Activated B cell treated with CpG ODN at 0.5 μM for 24 hours (primary cell): ENCODE measurements at regions not wholly inside any gene's neighbourhood (a gene's known extent, or its start where the extent isn't known, plus 50 kb on each side); places are given as distances from the start of the nearest gene placed in this dataset.

ENCODE experiments used
- ATAC-seq: fragments of 200-7000 bp; cut with Tn5 transposase; one replicate; pipeline ENCODE4 v1.10.0; 2021; ENCODE audit warnings: low read depth, mild to moderate bottlenecking, moderate library complexity
- CTCF ChIA-PET: fragments of 350-600 bp; sonication (Branson Sonifier 250); formaldehyde crosslinking; loops from one replicate; lab custom pipeline; 2021; ENCODE audit warnings: antibody characterized with exemption; lab: Charles Lee
- POLR2A ChIA-PET: fragments of 350-600 bp; sonication (Branson Sonifier 250); formaldehyde crosslinking; loops from one replicate; lab custom pipeline; 2021; ENCODE audit warnings: antibody characterized with exemption; lab: Charles Lee
- DNase-seq: peaks from one replicate; pipeline ENCODE4 v3.0.0; 2022
- H3K27ac Mint-ChIP-seq: one replicate; pipeline ENCODE4 v1.8.0; 2020; ENCODE audit warnings: mixed read lengths
- H3K27me3 Mint-ChIP-seq: one replicate; pipeline ENCODE4 v1.8.0; 2021; ENCODE audit warnings: mixed read lengths
- H3K36me3 Mint-ChIP-seq: one replicate; pipeline ENCODE4 v1.8.0; 2021; ENCODE audit warnings: low read depth, mixed read lengths
- H3K4me1 Mint-ChIP-seq: one replicate; pipeline ENCODE4 v1.8.0; 2021; ENCODE audit warnings: mixed read lengths
- H3K4me3 Mint-ChIP-seq: one replicate; pipeline ENCODE4 v1.8.0; 2020; ENCODE audit warnings: mild to moderate bottlenecking, mixed read lengths
- H3K9me3 Mint-ChIP-seq: one replicate; pipeline ENCODE4 v1.8.0; 2020; ENCODE audit warnings: mixed read lengths
- intact Hi-C: fragments of 100-400 bp; cut with micrococcal nuclease; formaldehyde crosslinking; loops from one replicate; pipeline ENCODE4 v1.15.1; 2024
- TF ChIP-seq, protein P1 (sequence below): fragments of 200-600 bp; IDR thresholded peaks from one replicate; pipeline ENCODE4 v1.8.0; 2022; ENCODE audit warnings: antibody characterized with exemption, mild to moderate bottlenecking

DNA sequence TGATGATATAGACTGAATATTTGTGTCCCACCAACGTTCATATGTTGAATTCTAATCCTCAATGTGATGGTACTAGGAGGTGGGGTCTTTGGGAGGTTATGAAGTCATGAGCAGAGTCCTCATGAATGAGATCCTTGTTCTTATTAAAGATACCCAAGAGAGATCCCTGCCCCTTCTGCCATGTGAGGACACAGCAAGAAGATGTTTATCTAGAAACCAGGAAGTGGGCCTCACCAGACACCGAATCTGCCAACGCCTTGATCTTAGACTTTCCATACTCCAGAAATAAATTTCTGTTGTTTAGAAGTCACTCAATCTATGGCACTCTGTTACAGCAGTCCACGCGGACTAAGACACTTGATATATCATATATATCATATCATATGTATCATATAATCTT is 67.7 kb upstream of the GCM1 start:
- DNase-seq: no peak
- POLR2A ChIA-PET: no interaction called here

GRCh38 chr6:53214172-53214571 is 65.5 kb upstream of the GCM1 start:
- Mint-ChIP-seq H3K27ac (no peak overlapping the region), H3K9me3 (peaks cover 3% of the 10 kb centered on the region), H3K36me3 (peaks cover 5% of the 10 kb centered on the region), H3K4me3 (no peak overlapping the region), H3K4me1 (peaks cover 61% of the 10 kb centered on the region), H3K27me3 (no peaks in the 10 kb centered on the region)
- intact Hi-C loops: no loop called here
- ATAC-seq (no peak), DNase-seq (no peak)
- TF ChIP-seq, protein P1, sequence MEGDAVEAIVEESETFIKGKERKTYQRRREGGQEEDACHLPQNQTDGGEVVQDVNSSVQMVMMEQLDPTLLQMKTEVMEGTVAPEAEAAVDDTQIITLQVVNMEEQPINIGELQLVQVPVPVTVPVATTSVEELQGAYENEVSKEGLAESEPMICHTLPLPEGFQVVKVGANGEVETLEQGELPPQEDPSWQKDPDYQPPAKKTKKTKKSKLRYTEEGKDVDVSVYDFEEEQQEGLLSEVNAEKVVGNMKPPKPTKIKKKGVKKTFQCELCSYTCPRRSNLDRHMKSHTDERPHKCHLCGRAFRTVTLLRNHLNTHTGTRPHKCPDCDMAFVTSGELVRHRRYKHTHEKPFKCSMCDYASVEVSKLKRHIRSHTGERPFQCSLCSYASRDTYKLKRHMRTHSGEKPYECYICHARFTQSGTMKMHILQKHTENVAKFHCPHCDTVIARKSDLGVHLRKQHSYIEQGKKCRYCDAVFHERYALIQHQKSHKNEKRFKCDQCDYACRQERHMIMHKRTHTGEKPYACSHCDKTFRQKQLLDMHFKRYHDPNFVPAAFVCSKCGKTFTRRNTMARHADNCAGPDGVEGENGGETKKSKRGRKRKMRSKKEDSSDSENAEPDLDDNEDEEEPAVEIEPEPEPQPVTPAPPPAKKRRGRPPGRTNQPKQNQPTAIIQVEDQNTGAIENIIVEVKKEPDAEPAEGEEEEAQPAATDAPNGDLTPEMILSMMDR: no peak
- CTCF ChIA-PET: no interaction called here
- POLR2A ChIA-PET: interaction anchor here (1.1 kb wide), 1 partner anchor 16 kb away, joined by 4 read pairs; no protein-coding TSS in a partner anchor

More for the DNA sequence above, 67.7 kb upstream of the GCM1 start:
- peaks cover 5% of the 10 kb centered on the region for H3K36me3 Mint-ChIP-seq
- H3K27me3 Mint-ChIP-seq: no peaks in the 10 kb centered on the region
- TF ChIP-seq, protein P1: no peak
- peak overlapping the region; percentile 41 for H3K4me3 Mint-ChIP-seq
- CTCF ChIA-PET: no interaction called here
- intact Hi-C loops: loop anchor here (1.0 to 2.0 kb wide), 3 partner anchors 11 to 18 kb away; no protein-coding TSS in a partner anchor
- H3K27ac Mint-ChIP-seq: peak overlapping the region; percentile 88
- H3K9me3 Mint-ChIP-seq: peaks cover 3% of the 10 kb centered on the region
- H3K4me1 Mint-ChIP-seq: peaks cover 71% of the 10 kb centered on the region
- ATAC-seq: peak; percentile 69

DNA sequence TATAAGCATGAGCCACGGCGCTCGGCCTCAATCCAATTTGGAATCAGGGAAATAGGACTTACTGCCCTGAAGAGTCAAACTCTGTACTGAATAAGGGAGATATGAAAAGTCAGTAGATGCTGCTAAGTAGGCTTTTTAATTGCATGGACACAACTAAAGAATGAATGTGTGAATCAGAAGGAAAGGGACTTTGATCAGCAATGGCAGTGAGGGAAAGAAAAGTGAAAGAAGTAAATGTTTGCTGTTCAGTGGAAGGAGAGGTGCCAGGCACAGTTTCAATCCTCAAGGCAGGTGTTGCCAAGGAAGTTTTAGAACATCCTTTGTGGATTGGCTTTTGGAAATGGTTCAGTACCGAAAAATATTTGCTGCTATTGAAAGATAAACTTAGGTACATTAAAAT is 62.2 kb upstream of the GCM1 start:
- DNase-seq: no peak
- POLR2A ChIA-PET: no interaction called here
- H3K4me1 Mint-ChIP-seq: peaks cover 45% of the 10 kb centered on the region
- peak overlapping the region; percentile 3 for H3K27ac Mint-ChIP-seq
- intact Hi-C loops: loop anchor here (1.0 kb wide), 1 partner anchor 8 kb away; no protein-coding TSS in a partner anchor
- TF ChIP-seq, protein P1: no peak
- H3K4me3 Mint-ChIP-seq: no peak overlapping the region
- H3K27me3 Mint-ChIP-seq: no peaks in the 10 kb centered on the region
- H3K9me3 Mint-ChIP-seq: no peaks in the 10 kb centered on the region
- no peak for ATAC-seq
- peaks cover 3% of the 10 kb centered on the region for H3K36me3 Mint-ChIP-seq
- CTCF ChIA-PET: no interaction called here

- ChIA-PET POLR2A (no interaction called here), CTCF (no interaction called here)
- H3K27me3 Mint-ChIP-seq: no peaks in the 10 kb centered on the region
- ATAC-seq: no peak
- TF ChIP-seq, protein P1: no peak
- no peak for DNase-seq
- no peak overlapping the region for H3K4me3 Mint-ChIP-seq
- peaks cover 3% of the 10 kb centered on the region for H3K36me3 Mint-ChIP-seq
- H3K9me3 Mint-ChIP-seq: no peaks in the 10 kb centered on the region
- intact Hi-C loops: no loop called here
- H3K4me1 Mint-ChIP-seq: peaks cover 44% of the 10 kb centered on the region
- H3K27ac Mint-ChIP-seq: no peak overlapping the region
Measured at GRCh38 chr6:53209681-53210080, 61.0 kb upstream of the GCM1 start.

GRCh38 chr6:53205778-53206177 is 57.1 kb upstream of the GCM1 start:
- Mint-ChIP-seq H3K27ac (peak overlapping the region; percentile 67), H3K36me3 (no peaks in the 10 kb centered on the region), H3K4me3 (peak overlapping the region; percentile 61), H3K9me3 (no peaks in the 10 kb centered on the region), H3K4me1 (peaks cover 57% of the 10 kb centered on the region), H3K27me3 (no peaks in the 10 kb centered on the region)
- TF ChIP-seq, protein P1: no peak
- ATAC-seq: peak; percentile 79
- DNase-seq: no peak
- CTCF ChIA-PET: interaction anchor here (1.1 kb wide), 1 partner anchor 33 kb away, joined by 3 read pairs; no protein-coding TSS in a partner anchor
- POLR2A ChIA-PET: interaction anchor here (1.2 to 1.6 kb wide), 2 partner anchors 34 to 39 kb away, joined by 4 to 5 read pairs; no protein-coding TSS in a partner anchor
- intact Hi-C loops: loop anchor here (1.0 to 2.0 kb wide), 2 partner anchors 11 to 15 kb away; no protein-coding TSS in a partner anchor
